ENCODE measurements at regions not wholly inside any gene's neighbourhood (a gene's known extent, or its start where the extent isn't known, plus 50 kb on each side); places are given as distances from the start of the nearest gene placed in this dataset.

GRCh38 chr17:64750891-64751677 lies 89.0 kb upstream of the SMURF2 start:
- Histone ChIP-seq H3K36me3 (peaks cover 0 to 72% of the 10 kb centered on the region in 2 donors), H3K4me1 (no peaks in the 10 kb centered on the region), H3K4me3 (no peak overlapping the region), H3K27me3 (no peaks in the 10 kb centered on the region), H3K27ac (no peak overlapping the region), H3K9me3 (no peaks in the 10 kb centered on the region)
- TF ChIP-seq CTCF (IDR thresholded peaks at IDR 0.05) (no peak), POLR2AphosphoS5 (IDR thresholded peaks at IDR 0.05) (no peak), POLR2A (IDR thresholded peaks at IDR 0.05) (no peak), EP300 (IDR thresholded peaks at IDR 0.05) (no peak)
- 91 to 100% methylated on average over 5 to 14 of the region's 14 CpGs for WGBS, 2 donors (ENCODE audit: low coverage in 1 of 2)
- no peak for ATAC-seq

DNA sequence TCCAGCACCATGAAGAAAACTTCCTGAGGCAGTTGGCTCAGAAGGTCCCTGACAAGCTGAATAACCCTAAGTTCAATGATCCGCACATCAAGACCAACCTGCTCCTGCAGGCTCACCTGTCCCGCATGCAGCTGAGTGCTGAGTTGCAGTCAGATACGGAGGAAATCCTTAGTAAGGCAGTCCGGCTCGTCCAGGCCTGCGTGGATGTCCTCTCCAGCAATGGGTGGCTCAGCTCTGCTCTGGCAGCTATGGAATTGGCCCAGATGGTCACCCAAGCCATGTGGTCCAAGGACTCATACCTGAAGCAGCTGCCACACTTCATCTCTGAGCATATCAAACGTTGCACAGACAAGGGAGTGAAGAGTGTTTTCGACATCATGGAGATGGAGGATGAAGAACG lies 88.4 kb upstream of the SMURF2 start:
- 81 to 93% methylated on average over 3 to 5 of the region's 9 CpGs for WGBS, 2 donors (ENCODE audit: low coverage in 1 of 2)
- H3K27ac ChIP-seq: no peak overlapping the region
- no peak for ATAC-seq
- peaks cover 0 to 66% of the 10 kb centered on the region in 2 donors for H3K36me3 ChIP-seq
- H3K27me3 ChIP-seq: no peaks in the 10 kb centered on the region
- no peak overlapping the region for H3K4me3 ChIP-seq
- no peaks in the 10 kb centered on the region for H3K4me1 ChIP-seq
- TF ChIP-seq CTCF (IDR thresholded peaks at IDR 0.05) (no peak), POLR2A (IDR thresholded peaks at IDR 0.05) (no peak), POLR2AphosphoS5 (IDR thresholded peaks at IDR 0.05) (no peak), EP300 (IDR thresholded peaks at IDR 0.05) (no peak)
- H3K9me3 ChIP-seq: no peaks in the 10 kb centered on the region

GRCh38 chr17:64749306-64749705 lies 87.2 kb upstream of the SMURF2 start:
- 92 to 100% methylated on average over 2 of the region's 4 CpGs for WGBS, 2 donors (ENCODE audit: low coverage in 1 of 2)
- peaks cover 0 to 54% of the 10 kb centered on the region in 2 donors for H3K36me3 ChIP-seq

GRCh38 chr17:64747938-64748540 lies 85.9 kb upstream of the SMURF2 start:
- WGBS, 2 donors (ENCODE audit: low coverage in 1 of 2): 71 to 85% methylated on average over 5 to 7 of the region's 7 CpGs
- Histone ChIP-seq H3K27me3 (no peaks in the 10 kb centered on the region), H3K9me3 (no peaks in the 10 kb centered on the region), H3K4me3 (no peak overlapping the region), H3K4me1 (no peaks in the 10 kb centered on the region), H3K27ac (no peak overlapping the region), H3K36me3 (peaks cover 0 to 41% of the 10 kb centered on the region in 2 donors)
- TF ChIP-seq EP300 (IDR thresholded peaks at IDR 0.05): no peak
- no peak for TF ChIP-seq CTCF (IDR thresholded peaks at IDR 0.05)
- TF ChIP-seq POLR2AphosphoS5 (IDR thresholded peaks at IDR 0.05): no peak
- no peak for TF ChIP-seq POLR2A (IDR thresholded peaks at IDR 0.05)
- peak; percentile 53 for ATAC-seq

More at GRCh38 chr17:64749306-64749705, 87.2 kb upstream of the SMURF2 start:
- H3K4me1 ChIP-seq: no peaks in the 10 kb centered on the region
- no peaks in the 10 kb centered on the region for H3K27me3 ChIP-seq
- ATAC-seq: no peak
- no peaks in the 10 kb centered on the region for H3K9me3 ChIP-seq
- no peak overlapping the region for H3K4me3 ChIP-seq
- no peak for TF ChIP-seq POLR2AphosphoS5 (IDR thresholded peaks at IDR 0.05)
- no peak for TF ChIP-seq CTCF (IDR thresholded peaks at IDR 0.05)
- no peak for TF ChIP-seq EP300 (IDR thresholded peaks at IDR 0.05)
- no peak for TF ChIP-seq POLR2A (IDR thresholded peaks at IDR 0.05)
- no peak overlapping the region for H3K27ac ChIP-seq

GRCh38 chr17:64742326-64742725 lies 80.2 kb upstream of the SMURF2 start:
- 68 to 70% methylated on average over 5 to 6 of the region's 7 CpGs for WGBS, 2 donors (ENCODE audit: low coverage in 1 of 2)

More at GRCh38 chr17:64742326-64742725, 80.2 kb upstream of the SMURF2 start:
- Histone ChIP-seq H3K36me3 (no peaks in the 10 kb centered on the region), H3K4me3 (no peak overlapping the region), H3K4me1 (peaks cover 0 to 36% (median 12%) of the 10 kb centered on the region in 3 donors), H3K27ac (peak overlapping the region in 3 of 4 donors; percentile 65 to 72 (median 65)), H3K9me3 (no peaks in the 10 kb centered on the region), H3K27me3 (no peaks in the 10 kb centered on the region)
- no peak for ATAC-seq
- TF ChIP-seq CTCF (IDR thresholded peaks at IDR 0.05) (no peak), EP300 (IDR thresholded peaks at IDR 0.05) (no peak), POLR2AphosphoS5 (IDR thresholded peaks at IDR 0.05) (no peak), POLR2A (IDR thresholded peaks at IDR 0.05) (no peak)

Measured in gastroesophageal sphincter (tissue), 4 donors.